SU-DHL-6 (cell line): ENCODE measurements at regions not wholly inside any gene's neighbourhood (a gene's known extent, or its start where the extent isn't known, plus 50 kb on each side); places are given as distances from the start of the nearest gene placed in this dataset.

Experiments
- H2AFZ ChIP-seq: fragments of 200-600 bp; sonication (generic); 2 replicates; pipeline ENCODE4 v1.6.1; 2014; ENCODE audit warnings: low read depth, mild to moderate bottlenecking, moderate library complexity, mixed read lengths, antibody characterized with exemption, low read length; ENCODE audit not compliant: severe bottlenecking
- H3F3A ChIP-seq: fragments of 200-600 bp; shearing (Covaris generic); 2 replicates; pipeline ENCODE4 v1.6.0; 2016; ENCODE audit warnings: antibody characterized with exemption, mild to moderate bottlenecking; ENCODE audit not compliant: insufficient read depth
- H3K27ac ChIP-seq: fragments of 200-600 bp; sonication (generic); 2 replicates; pipeline ENCODE4 v1.5.1; 2016; ENCODE audit warnings: low read depth, mild to moderate bottlenecking, low read length, moderate library complexity, mixed read lengths
- H3K27me3 ChIP-seq: fragments of 200-600 bp; sonication (generic), shearing (Covaris generic); 2 replicates; pipeline ENCODE4 v1.6.0; 2014; ENCODE audit warnings: mild to moderate bottlenecking, low read length
- H3K36me3 ChIP-seq: fragments of 200-600 bp; sonication (generic); 2 replicates; pipeline ENCODE4 v1.6.1; 2014; ENCODE audit warnings: mild to moderate bottlenecking, low read length, mixed read lengths
- H3K4me2 ChIP-seq: fragments of 300-600, 200-600 bp; shearing (Covaris generic), sonication (generic); 2 replicates; pipeline ENCODE4 v1.6.0; 2014; ENCODE audit warnings: low read length, low read depth, mild to moderate bottlenecking; ENCODE audit not compliant: poor library complexity, severe bottlenecking
- H3K4me3 ChIP-seq: fragments of 200-600 bp; sonication (generic); 2 replicates; pipeline ENCODE4 v1.5.1; 2014; ENCODE audit warnings: antibody characterized with exemption, low read length, mild to moderate bottlenecking, mixed read lengths; ENCODE audit not compliant: insufficient read depth, poor library complexity, severe bottlenecking
- H3K79me2 ChIP-seq: fragments of 200-600 bp; sonication (generic); 2 replicates; pipeline ENCODE4 v1.6.1; 2014; ENCODE audit warnings: mild to moderate bottlenecking, low read length, moderate library complexity; ENCODE audit not compliant: insufficient read depth
- H3K9ac ChIP-seq: fragments of 200-600 bp; sonication (generic); 2 replicates; pipeline ENCODE4 v1.7.0; 2014; ENCODE audit warnings: mild to moderate bottlenecking, low read length
- H3K9me2 ChIP-seq: fragments of 200-600 bp; sonication (generic); replicated peaks from 2 replicates; pipeline ENCODE4 v1.6.1; 2014; ENCODE audit warnings: low read length; ENCODE audit not compliant: insufficient read depth
- H3K9me3 ChIP-seq: fragments of 200-600 bp; sonication (generic); 2 replicates; pipeline ENCODE4 v1.6.1; 2014; ENCODE audit warnings: low read length, mixed read lengths; ENCODE audit not compliant: insufficient read depth
- H4K20me1 ChIP-seq: fragments of 200-600 bp; sonication (generic); 2 replicates; pipeline ENCODE4 v1.6.1; 2014; ENCODE audit warnings: low read depth, mild to moderate bottlenecking, antibody characterized with exemption, low read length, moderate library complexity, mixed read lengths
- CTCF ChIP-seq: fragments of 200-600 bp; sonication (generic); IDR thresholded peaks from one replicate; pipeline ENCODE4 v1.5.1; 2017; ENCODE audit warnings: antibody characterized with exemption, mild to moderate bottlenecking, low read length, moderate library complexity; ENCODE audit not compliant: insufficient read depth, poor library complexity, severe bottlenecking
- EZH2phosphoT487 ChIP-seq: fragments of 200-600 bp; sonication (generic), shearing (Covaris generic); conservative IDR thresholded peaks from 2 replicates; pipeline ENCODE4 v1.6.1; 2018; ENCODE audit warnings: mild to moderate bottlenecking, antibody characterized with exemption, low read length, moderate library complexity, mixed read lengths

GRCh38 chr7:25762511-25763462 lies 389.2 kb upstream of the NFE2L3 start:
- no peak overlapping the region for H3K4me3 ChIP-seq
- H3F3A ChIP-seq = no peaks in the 10 kb centered on the region
- H2AFZ ChIP-seq = no peak overlapping the region
- H3K27me3 ChIP-seq = no peaks in the 10 kb centered on the region
- H3K79me2 ChIP-seq = no peaks in the 10 kb centered on the region
- no peak for TF ChIP-seq EZH2phosphoT487
- no peak for TF ChIP-seq CTCF
- H3K9me3 ChIP-seq = no peaks in the 10 kb centered on the region
- H3K4me2 ChIP-seq = no peak overlapping the region
- no peaks in the 10 kb centered on the region for H3K9me2 ChIP-seq
- no peaks in the 10 kb centered on the region for H4K20me1 ChIP-seq
- no peak overlapping the region for H3K9ac ChIP-seq
- H3K27ac ChIP-seq = no peak overlapping the region
- H3K36me3 ChIP-seq = no peaks in the 10 kb centered on the region

DNA sequence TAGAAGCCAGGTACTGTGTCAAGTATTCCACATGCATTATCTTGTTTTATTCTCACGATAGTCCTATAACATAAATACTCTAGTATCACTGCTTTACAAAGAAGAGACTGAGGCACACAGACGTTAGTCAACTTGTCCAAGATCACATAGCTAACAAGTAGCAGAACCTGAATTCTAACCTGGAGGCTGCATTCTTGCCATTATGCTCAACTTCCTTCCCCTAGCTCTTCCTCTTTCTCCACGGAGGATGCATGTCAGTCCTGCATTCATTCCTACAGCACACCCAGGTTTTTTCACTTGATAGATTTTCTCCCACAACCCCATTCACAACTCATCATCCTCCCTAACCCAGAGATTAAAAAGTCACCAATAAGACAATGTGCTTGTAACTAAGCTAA lies 388.5 kb upstream of the NFE2L3 start:
- H3K27ac ChIP-seq = no peak overlapping the region
- H3K9ac ChIP-seq = no peak overlapping the region
- H4K20me1 ChIP-seq = no peaks in the 10 kb centered on the region
- no peaks in the 10 kb centered on the region for H3K79me2 ChIP-seq
- H3K36me3 ChIP-seq = no peaks in the 10 kb centered on the region
- TF ChIP-seq CTCF (no peak), EZH2phosphoT487 (no peak)
- no peaks in the 10 kb centered on the region for H3K27me3 ChIP-seq
- H3K9me3 ChIP-seq = no peaks in the 10 kb centered on the region
- no peak overlapping the region for H2AFZ ChIP-seq
- no peak overlapping the region for H3K4me3 ChIP-seq
- H3F3A ChIP-seq = no peaks in the 10 kb centered on the region
- H3K9me2 ChIP-seq = no peaks in the 10 kb centered on the region
- no peak overlapping the region for H3K4me2 ChIP-seq

GRCh38 chr7:25765110-25765655 lies 386.8 kb upstream of the NFE2L3 start:
- no peaks in the 10 kb centered on the region for H3K9me2 ChIP-seq
- H3K4me2 ChIP-seq = no peak overlapping the region
- H3F3A ChIP-seq = no peaks in the 10 kb centered on the region
- H3K4me3 ChIP-seq = no peak overlapping the region
- no peaks in the 10 kb centered on the region for H3K36me3 ChIP-seq
- TF ChIP-seq EZH2phosphoT487 (no peak), CTCF (no peak)
- no peak overlapping the region for H3K27ac ChIP-seq
- no peaks in the 10 kb centered on the region for H4K20me1 ChIP-seq
- no peaks in the 10 kb centered on the region for H3K27me3 ChIP-seq
- H3K9me3 ChIP-seq = no peaks in the 10 kb centered on the region
- H2AFZ ChIP-seq = no peak overlapping the region
- no peaks in the 10 kb centered on the region for H3K79me2 ChIP-seq
- no peak overlapping the region for H3K9ac ChIP-seq
